ENCODE measurements at regions not wholly inside any gene's neighbourhood (a gene's known extent, or its start where the extent isn't known, plus 50 kb on each side); places are given as distances from the start of the nearest gene placed in this dataset.

DNA sequence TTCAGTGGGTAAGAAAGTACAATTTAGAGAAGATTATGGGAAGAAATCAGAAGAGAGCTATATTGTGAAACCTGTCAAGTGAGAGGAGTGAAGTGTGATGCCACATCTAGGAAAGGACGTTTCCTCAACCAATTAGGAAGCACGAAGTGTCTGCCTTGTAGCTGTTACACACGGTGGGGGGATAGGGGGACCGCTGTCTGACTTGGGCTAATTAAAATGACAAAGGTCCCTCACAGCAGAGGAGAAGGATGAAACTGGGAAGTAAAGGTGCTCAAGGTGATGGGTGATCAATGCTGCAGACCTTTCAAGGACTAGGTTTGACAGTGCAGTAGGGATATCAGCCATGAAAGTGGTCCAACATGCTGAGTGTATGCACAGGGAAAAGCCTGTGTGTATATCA is 181.1 kb upstream of the PRSS16 start:
- TF ChIP-seq, protein P1, sequence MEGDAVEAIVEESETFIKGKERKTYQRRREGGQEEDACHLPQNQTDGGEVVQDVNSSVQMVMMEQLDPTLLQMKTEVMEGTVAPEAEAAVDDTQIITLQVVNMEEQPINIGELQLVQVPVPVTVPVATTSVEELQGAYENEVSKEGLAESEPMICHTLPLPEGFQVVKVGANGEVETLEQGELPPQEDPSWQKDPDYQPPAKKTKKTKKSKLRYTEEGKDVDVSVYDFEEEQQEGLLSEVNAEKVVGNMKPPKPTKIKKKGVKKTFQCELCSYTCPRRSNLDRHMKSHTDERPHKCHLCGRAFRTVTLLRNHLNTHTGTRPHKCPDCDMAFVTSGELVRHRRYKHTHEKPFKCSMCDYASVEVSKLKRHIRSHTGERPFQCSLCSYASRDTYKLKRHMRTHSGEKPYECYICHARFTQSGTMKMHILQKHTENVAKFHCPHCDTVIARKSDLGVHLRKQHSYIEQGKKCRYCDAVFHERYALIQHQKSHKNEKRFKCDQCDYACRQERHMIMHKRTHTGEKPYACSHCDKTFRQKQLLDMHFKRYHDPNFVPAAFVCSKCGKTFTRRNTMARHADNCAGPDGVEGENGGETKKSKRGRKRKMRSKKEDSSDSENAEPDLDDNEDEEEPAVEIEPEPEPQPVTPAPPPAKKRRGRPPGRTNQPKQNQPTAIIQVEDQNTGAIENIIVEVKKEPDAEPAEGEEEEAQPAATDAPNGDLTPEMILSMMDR (IDR thresholded peaks at IDR 0.05), result no peak
- no peak for TF ChIP-seq POLR2A (IDR thresholded peaks at IDR 0.05)

All from adrenal gland (tissue), 5 donors.